ENCODE measurements at regions not wholly inside any gene's neighbourhood (a gene's known extent, or its start where the extent isn't known, plus 50 kb on each side); places are given as distances from the start of the nearest gene placed in this dataset.

DNA sequence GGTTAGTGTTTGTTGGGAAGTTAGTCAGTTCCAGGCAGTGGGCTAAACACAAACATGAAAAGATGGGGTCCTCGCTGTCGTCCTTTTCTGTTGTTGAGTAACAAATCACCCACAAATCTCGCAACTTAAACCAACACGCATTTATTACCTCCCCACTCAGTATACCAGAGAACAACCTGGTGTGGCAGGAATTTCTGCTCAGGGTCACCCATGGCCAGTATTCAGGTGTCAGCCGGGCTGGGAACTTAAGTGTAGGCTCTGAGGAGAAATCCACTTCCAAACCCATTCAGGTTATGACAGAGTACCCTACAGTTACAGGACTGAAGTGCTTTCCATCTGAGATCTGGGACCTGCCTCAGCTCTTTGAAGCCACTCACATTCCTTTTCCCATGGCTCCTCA lies 73.6 kb upstream of the SP4 start:
- Mint-ChIP-seq H3K4me1 (peaks cover 66% of the 10 kb centered on the region), H3K27me3 (ENCODE audit: low read depth in 3 of 3) (peaks cover 0 to 2% (median 0%) of the 10 kb centered on the region in 3 donors), H3K36me3 (no peaks in the 10 kb centered on the region), H3K27ac (peak overlapping the region; percentile 42 to 96 (median 85)), H3K9me3 (peaks cover 0 to under 1% (median 0%) of the 10 kb centered on the region in 7 donors), H3K4me3 (no peak overlapping the region)
- no peaks in the 10 kb centered on the region for H3K79me2 ChIP-seq (ENCODE audit: insufficient read depth, low read length)
- H2AFZ ChIP-seq (ENCODE audit: insufficient read depth, low read depth, low read length, poor library complexity, severe bottlenecking) = no peak overlapping the region
- peak overlapping the region in 1 of 2 donors; percentile 70 for H3K27ac ChIP-seq (ENCODE audit: low read depth in 1 of 2, low read length in 2 of 2)
- peak overlapping the region in 1 of 3 experiments; percentile 30 for H3K4me3 ChIP-seq (replicated peaks in 1 of 3; ENCODE audit: low read depth in 2 of 3, low read length in 3 of 3)
- TF ChIP-seq CTCF (IDR thresholded peaks at IDR 0.05) = no peak
- H3K9ac ChIP-seq (ENCODE audit: insufficient read depth, low read length, poor library complexity, severe bottlenecking) = no peak overlapping the region
- peaks cover 69 to 76% of the 10 kb centered on the region in 2 donors for H3K4me1 ChIP-seq (ENCODE audit: control insufficient read depth in 1 of 2, insufficient read depth in 2 of 2, low read length in 2 of 2)
- WGBS (ENCODE audit: insufficient coverage) = 93% methylated on average over 5 of the region's 5 CpGs
- intact Hi-C loops (cut with micrococcal nuclease) = no loop called here
- H3K27me3 ChIP-seq (ENCODE audit: control insufficient read depth in 2 of 2, insufficient read depth in 2 of 2, low read length in 2 of 2) = no peaks in the 10 kb centered on the region
- no peaks in the 10 kb centered on the region for H3K36me3 ChIP-seq (replicated peaks in 1 of 2; ENCODE audit: control insufficient read depth in 1 of 2, insufficient read depth in 2 of 2, low read length in 2 of 2)
- DNase-seq = no peak
- H3K9me3 ChIP-seq (replicated peaks in 1 of 2; ENCODE audit: control insufficient read depth in 1 of 2, insufficient read depth in 1 of 2, low read length in 2 of 2) = no peaks in the 10 kb centered on the region
- H3K4me2 ChIP-seq (replicated peaks; ENCODE audit: extremely low read depth, low read length, poor library complexity, severe bottlenecking) = no peak overlapping the region
- H4K20me1 ChIP-seq (ENCODE audit: insufficient read depth, low read length) = no peaks in the 10 kb centered on the region

- WGBS (ENCODE audit: insufficient coverage) = no CpG with 5 or more reads among the region's 2 CpGs
- no peaks in the 10 kb centered on the region for H3K9me3 Mint-ChIP-seq
- H3K79me2 ChIP-seq (ENCODE audit: insufficient read depth, low read length) = no peaks in the 10 kb centered on the region
- H3K27me3 Mint-ChIP-seq (ENCODE audit: low read depth in 3 of 3) = peaks cover 0 to 2% (median 0%) of the 10 kb centered on the region in 3 donors
- H3K4me3 Mint-ChIP-seq = peak overlapping the region in 1 of 2 donors; percentile 50
- peak overlapping the region; percentile 51 for H3K4me2 ChIP-seq (replicated peaks; ENCODE audit: extremely low read depth, low read length, poor library complexity, severe bottlenecking)
- no peaks in the 10 kb centered on the region for H4K20me1 ChIP-seq (ENCODE audit: insufficient read depth, low read length)
- no peak overlapping the region for H3K9ac ChIP-seq (ENCODE audit: insufficient read depth, low read length, poor library complexity, severe bottlenecking)
- H2AFZ ChIP-seq (ENCODE audit: insufficient read depth, low read depth, low read length, poor library complexity, severe bottlenecking) = no peak overlapping the region
- H3K4me1 ChIP-seq (ENCODE audit: control insufficient read depth in 1 of 2, insufficient read depth in 2 of 2, low read length in 2 of 2) = peaks cover 69 to 77% of the 10 kb centered on the region in 2 donors
- H3K27ac Mint-ChIP-seq = peak overlapping the region; percentile 16 to 91 (median 66)
- DNase-seq = peak; percentile 64 to 70 (median 67)
- no peaks in the 10 kb centered on the region for H3K36me3 ChIP-seq (replicated peaks in 1 of 2; ENCODE audit: control insufficient read depth in 1 of 2, insufficient read depth in 2 of 2, low read length in 2 of 2)
- peaks cover 66% of the 10 kb centered on the region for H3K4me1 Mint-ChIP-seq
- H3K9me3 ChIP-seq (replicated peaks in 1 of 2; ENCODE audit: control insufficient read depth in 1 of 2, insufficient read depth in 1 of 2, low read length in 2 of 2) = no peaks in the 10 kb centered on the region
- peak overlapping the region in 1 of 3 experiments; percentile 30 for H3K4me3 ChIP-seq (replicated peaks in 1 of 3; ENCODE audit: low read depth in 2 of 3, low read length in 3 of 3)
- H3K36me3 Mint-ChIP-seq = no peaks in the 10 kb centered on the region
- no peak for TF ChIP-seq CTCF (IDR thresholded peaks at IDR 0.05)
- H3K27me3 ChIP-seq (ENCODE audit: control insufficient read depth in 2 of 2, insufficient read depth in 2 of 2, low read length in 2 of 2) = no peaks in the 10 kb centered on the region
- H3K27ac ChIP-seq (ENCODE audit: low read depth in 1 of 2, low read length in 2 of 2) = peak overlapping the region in 1 of 2 donors; percentile 70
- intact Hi-C loops (cut with micrococcal nuclease) = loop anchor here (5.0 kb wide), 1 partner anchor 72 kb away; the partner anchor contains the start of gene SP4 (in 2 of the 2)
Observed at GRCh38 chr7:21355406-21355874, 72.4 kb upstream of the SP4 start.

All from CD14-positive monocyte (primary cell).